ENCODE measurements at regions not wholly inside any gene's neighbourhood (a gene's known extent, or its start where the extent isn't known, plus 50 kb on each side); places are given as distances from the start of the nearest gene placed in this dataset.

DNA sequence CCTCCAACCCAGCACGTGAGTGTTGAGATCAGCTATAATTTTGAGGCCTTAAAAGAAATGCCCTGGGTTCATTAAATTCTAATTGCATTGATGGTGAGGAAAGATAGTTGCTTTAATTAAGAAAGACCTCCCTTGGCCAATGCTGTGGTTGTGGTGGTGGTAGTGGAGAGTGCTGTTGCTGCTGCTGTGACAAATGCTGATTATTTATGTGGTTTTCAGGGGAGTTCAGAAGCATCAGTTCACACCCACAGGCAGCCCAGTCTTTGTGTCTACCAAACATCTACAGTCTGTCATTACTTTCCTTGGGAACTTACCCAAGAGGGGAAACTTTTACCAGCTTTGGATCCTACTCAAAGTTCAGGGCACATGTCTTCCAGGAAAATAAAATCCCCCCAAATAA lies 178.4 kb upstream of the PARP11 start (continued):
- TF ChIP-seq, protein P1, sequence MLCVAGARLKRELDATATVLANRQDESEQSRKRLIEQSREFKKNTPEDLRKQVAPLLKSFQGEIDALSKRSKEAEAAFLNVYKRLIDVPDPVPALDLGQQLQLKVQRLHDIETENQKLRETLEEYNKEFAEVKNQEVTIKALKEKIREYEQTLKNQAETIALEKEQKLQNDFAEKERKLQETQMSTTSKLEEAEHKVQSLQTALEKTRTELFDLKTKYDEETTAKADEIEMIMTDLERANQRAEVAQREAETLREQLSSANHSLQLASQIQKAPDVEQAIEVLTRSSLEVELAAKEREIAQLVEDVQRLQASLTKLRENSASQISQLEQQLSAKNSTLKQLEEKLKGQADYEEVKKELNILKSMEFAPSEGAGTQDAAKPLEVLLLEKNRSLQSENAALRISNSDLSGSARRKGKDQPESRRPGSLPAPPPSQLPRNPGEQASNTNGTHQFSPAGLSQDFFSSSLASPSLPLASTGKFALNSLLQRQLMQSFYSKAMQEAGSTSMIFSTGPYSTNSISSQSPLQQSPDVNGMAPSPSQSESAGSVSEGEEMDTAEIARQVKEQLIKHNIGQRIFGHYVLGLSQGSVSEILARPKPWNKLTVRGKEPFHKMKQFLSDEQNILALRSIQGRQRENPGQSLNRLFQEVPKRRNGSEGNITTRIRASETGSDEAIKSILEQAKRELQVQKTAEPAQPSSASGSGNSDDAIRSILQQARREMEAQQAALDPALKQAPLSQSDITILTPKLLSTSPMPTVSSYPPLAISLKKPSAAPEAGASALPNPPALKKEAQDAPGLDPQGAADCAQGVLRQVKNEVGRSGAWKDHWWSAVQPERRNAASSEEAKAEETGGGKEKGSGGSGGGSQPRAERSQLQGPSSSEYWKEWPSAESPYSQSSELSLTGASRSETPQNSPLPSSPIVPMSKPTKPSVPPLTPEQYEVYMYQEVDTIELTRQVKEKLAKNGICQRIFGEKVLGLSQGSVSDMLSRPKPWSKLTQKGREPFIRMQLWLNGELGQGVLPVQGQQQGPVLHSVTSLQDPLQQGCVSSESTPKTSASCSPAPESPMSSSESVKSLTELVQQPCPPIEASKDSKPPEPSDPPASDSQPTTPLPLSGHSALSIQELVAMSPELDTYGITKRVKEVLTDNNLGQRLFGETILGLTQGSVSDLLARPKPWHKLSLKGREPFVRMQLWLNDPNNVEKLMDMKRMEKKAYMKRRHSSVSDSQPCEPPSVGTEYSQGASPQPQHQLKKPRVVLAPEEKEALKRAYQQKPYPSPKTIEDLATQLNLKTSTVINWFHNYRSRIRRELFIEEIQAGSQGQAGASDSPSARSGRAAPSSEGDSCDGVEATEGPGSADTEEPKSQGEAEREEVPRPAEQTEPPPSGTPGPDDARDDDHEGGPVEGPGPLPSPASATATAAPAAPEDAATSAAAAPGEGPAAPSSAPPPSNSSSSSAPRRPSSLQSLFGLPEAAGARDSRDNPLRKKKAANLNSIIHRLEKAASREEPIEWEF (IDR thresholded peaks at IDR 0.05; ENCODE audit: insufficient replicate concordance, low read depth, low read length) = no peak
- TF ChIP-seq, protein P2, sequence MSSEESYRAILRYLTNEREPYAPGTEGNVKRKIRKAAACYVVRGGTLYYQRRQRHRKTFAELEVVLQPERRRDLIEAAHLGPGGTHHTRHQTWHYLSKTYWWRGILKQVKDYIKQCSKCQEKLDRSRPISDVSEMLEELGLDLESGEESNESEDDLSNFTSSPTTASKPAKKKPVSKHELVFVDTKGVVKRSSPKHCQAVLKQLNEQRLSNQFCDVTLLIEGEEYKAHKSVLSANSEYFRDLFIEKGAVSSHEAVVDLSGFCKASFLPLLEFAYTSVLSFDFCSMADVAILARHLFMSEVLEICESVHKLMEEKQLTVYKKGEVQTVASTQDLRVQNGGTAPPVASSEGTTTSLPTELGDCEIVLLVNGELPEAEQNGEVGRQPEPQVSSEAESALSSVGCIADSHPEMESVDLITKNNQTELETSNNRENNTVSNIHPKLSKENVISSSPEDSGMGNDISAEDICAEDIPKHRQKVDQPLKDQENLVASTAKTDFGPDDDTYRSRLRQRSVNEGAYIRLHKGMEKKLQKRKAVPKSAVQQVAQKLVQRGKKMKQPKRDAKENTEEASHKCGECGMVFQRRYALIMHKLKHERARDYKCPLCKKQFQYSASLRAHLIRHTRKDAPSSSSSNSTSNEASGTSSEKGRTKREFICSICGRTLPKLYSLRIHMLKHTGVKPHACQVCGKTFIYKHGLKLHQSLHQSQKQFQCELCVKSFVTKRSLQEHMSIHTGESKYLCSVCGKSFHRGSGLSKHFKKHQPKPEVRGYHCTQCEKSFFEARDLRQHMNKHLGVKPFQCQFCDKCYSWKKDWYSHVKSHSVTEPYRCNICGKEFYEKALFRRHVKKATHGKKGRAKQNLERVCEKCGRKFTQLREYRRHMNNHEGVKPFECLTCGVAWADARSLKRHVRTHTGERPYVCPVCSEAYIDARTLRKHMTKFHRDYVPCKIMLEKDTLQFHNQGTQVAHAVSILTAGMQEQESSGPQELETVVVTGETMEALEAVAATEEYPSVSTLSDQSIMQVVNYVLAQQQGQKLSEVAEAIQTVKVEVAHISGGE (CRISPR knock-in tag; IDR thresholded peaks at IDR 0.05) = no peak
- TF ChIP-seq SMC3 (IDR thresholded peaks at IDR 0.05; ENCODE audit: borderline replicate concordance, low read length) = no peak
- TF ChIP-seq, protein P3, sequence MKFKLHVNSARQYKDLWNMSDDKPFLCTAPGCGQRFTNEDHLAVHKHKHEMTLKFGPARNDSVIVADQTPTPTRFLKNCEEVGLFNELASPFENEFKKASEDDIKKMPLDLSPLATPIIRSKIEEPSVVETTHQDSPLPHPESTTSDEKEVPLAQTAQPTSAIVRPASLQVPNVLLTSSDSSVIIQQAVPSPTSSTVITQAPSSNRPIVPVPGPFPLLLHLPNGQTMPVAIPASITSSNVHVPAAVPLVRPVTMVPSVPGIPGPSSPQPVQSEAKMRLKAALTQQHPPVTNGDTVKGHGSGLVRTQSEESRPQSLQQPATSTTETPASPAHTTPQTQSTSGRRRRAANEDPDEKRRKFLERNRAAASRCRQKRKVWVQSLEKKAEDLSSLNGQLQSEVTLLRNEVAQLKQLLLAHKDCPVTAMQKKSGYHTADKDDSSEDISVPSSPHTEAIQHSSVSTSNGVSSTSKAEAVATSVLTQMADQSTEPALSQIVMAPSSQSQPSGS (IDR thresholded peaks at IDR 0.05; ENCODE audit: low read length) = no peak
